DOHH2 (cell line): ENCODE measurements at regions not wholly inside any gene's neighbourhood (a gene's known extent, or its start where the extent isn't known, plus 50 kb on each side); places are given as distances from the start of the nearest gene placed in this dataset.

Experiments used
- H3F3A ChIP-seq: fragments of 200-600 bp; sonication (generic), shearing (Covaris generic); 2 replicates; pipeline ENCODE4 v1.6.0; 2016; ENCODE audit warnings: antibody characterized with exemption, mild to moderate bottlenecking; ENCODE audit not compliant: control insufficient read depth, insufficient read depth
- H3K27ac ChIP-seq: fragments of 200-600 bp; sonication (generic); 2 replicates; pipeline ENCODE4 v1.5.1; 2014; ENCODE audit warnings: low read depth, mild to moderate bottlenecking, low read length, moderate library complexity
- H3K27me3 ChIP-seq: fragments of 200-600 bp; sonication (generic); 2 replicates; pipeline ENCODE4 v1.6.1; 2014; ENCODE audit warnings: mild to moderate bottlenecking, low read length, mixed read lengths; ENCODE audit not compliant: control insufficient read depth
- H3K36me3 ChIP-seq: fragments of 200-600 bp; sonication (generic); 2 replicates; pipeline ENCODE4 v1.6.1; 2014; ENCODE audit warnings: mild to moderate bottlenecking, low read length, moderate library complexity, mixed read lengths; ENCODE audit not compliant: control insufficient read depth
- H3K4me1 ChIP-seq: fragments of 200-600 bp; sonication (generic); 2 replicates; pipeline ENCODE4 v1.6.1; 2014; ENCODE audit warnings: mild to moderate bottlenecking, low read length, mixed read lengths; ENCODE audit not compliant: control insufficient read depth
- H3K4me2 ChIP-seq: fragments of 200-600 bp; sonication (generic); 2 replicates; pipeline ENCODE4 v1.6.0; 2014; ENCODE audit warnings: mild to moderate bottlenecking, low read length, moderate library complexity
- H3K4me3 ChIP-seq: fragments of 200-600 bp; sonication (generic); 2 replicates; pipeline ENCODE4 v1.5.1; 2014; ENCODE audit warnings: mild to moderate bottlenecking, low read length, mixed read lengths
- H3K79me2 ChIP-seq: fragments of 200-600 bp; sonication (generic); 2 replicates; pipeline ENCODE4 v1.6.1; 2014; ENCODE audit warnings: mild to moderate bottlenecking, low read length, mixed read lengths; ENCODE audit not compliant: control insufficient read depth
- H3K9me2 ChIP-seq: fragments of 200-600 bp; sonication (generic); replicated peaks from 2 replicates; pipeline ENCODE4 v1.6.1; 2014; ENCODE audit warnings: mild to moderate bottlenecking, low read length, mixed read lengths; ENCODE audit not compliant: control insufficient read depth
- H3K9me3 ChIP-seq: fragments of 200-600 bp; sonication (generic); 2 replicates; pipeline ENCODE4 v1.6.1; 2014; ENCODE audit warnings: antibody characterized with exemption, low read length, mixed read lengths; ENCODE audit not compliant: control insufficient read depth, insufficient read depth
- H4K20me1 ChIP-seq: fragments of 200-600 bp; sonication (generic); 2 replicates; pipeline ENCODE4 v1.6.0; 2014; ENCODE audit warnings: low read depth, mild to moderate bottlenecking, antibody characterized with exemption, low read length, moderate library complexity; ENCODE audit not compliant: control insufficient read depth, insufficient read depth
- EZH2phosphoT487 ChIP-seq: fragments of 200-600 bp; sonication (generic); IDR thresholded peaks from 2 replicates; pipeline ENCODE4 v1.6.1; 2017; ENCODE audit warnings: borderline replicate concordance, mild to moderate bottlenecking, antibody characterized with exemption, low read length, moderate library complexity, mixed read lengths
- TF ChIP-seq, protein P1 (sequence below): fragments of 200-600 bp; sonication (generic); IDR thresholded peaks from one replicate; pipeline ENCODE4 v1.5.1; 2014; ENCODE audit warnings: antibody characterized with exemption, mild to moderate bottlenecking, low read depth, low read length; ENCODE audit not compliant: poor library complexity, severe bottlenecking

DNA sequence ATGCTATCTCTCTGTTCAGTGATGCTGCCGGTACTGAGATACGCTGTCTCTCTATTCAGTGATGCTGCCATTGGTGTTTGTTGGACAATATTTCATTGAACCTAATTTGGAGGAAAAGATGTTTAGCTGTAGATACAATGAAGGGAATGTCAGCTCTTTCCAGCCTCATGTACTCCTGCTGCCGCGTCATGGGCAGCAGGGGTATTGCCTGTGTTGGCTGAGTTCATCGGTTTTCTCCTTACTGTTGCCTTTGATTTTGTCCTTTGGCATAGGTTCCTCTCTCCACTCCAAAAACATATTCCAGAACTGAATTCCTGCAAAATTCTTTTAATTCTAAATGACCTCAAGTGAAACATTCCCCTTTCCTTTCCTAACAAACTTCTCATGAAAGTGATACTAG lies 942.6 kb downstream of the NLGN4Y start:
- H3K36me3 ChIP-seq = no peaks in the 10 kb centered on the region
- no peak overlapping the region for H3K4me2 ChIP-seq
- H3K9me2 ChIP-seq = no peaks in the 10 kb centered on the region
- H3K4me3 ChIP-seq = no peak overlapping the region
- no peaks in the 10 kb centered on the region for H3K9me3 ChIP-seq
- H3K27ac ChIP-seq = no peak overlapping the region
- H4K20me1 ChIP-seq = no peaks in the 10 kb centered on the region
- no peak for TF ChIP-seq EZH2phosphoT487
- TF ChIP-seq, protein P1, sequence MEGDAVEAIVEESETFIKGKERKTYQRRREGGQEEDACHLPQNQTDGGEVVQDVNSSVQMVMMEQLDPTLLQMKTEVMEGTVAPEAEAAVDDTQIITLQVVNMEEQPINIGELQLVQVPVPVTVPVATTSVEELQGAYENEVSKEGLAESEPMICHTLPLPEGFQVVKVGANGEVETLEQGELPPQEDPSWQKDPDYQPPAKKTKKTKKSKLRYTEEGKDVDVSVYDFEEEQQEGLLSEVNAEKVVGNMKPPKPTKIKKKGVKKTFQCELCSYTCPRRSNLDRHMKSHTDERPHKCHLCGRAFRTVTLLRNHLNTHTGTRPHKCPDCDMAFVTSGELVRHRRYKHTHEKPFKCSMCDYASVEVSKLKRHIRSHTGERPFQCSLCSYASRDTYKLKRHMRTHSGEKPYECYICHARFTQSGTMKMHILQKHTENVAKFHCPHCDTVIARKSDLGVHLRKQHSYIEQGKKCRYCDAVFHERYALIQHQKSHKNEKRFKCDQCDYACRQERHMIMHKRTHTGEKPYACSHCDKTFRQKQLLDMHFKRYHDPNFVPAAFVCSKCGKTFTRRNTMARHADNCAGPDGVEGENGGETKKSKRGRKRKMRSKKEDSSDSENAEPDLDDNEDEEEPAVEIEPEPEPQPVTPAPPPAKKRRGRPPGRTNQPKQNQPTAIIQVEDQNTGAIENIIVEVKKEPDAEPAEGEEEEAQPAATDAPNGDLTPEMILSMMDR = no peak
- H3K4me1 ChIP-seq = no peaks in the 10 kb centered on the region
- no peaks in the 10 kb centered on the region for H3K27me3 ChIP-seq
- H3F3A ChIP-seq = no peaks in the 10 kb centered on the region
- H3K79me2 ChIP-seq = no peaks in the 10 kb centered on the region

DNA sequence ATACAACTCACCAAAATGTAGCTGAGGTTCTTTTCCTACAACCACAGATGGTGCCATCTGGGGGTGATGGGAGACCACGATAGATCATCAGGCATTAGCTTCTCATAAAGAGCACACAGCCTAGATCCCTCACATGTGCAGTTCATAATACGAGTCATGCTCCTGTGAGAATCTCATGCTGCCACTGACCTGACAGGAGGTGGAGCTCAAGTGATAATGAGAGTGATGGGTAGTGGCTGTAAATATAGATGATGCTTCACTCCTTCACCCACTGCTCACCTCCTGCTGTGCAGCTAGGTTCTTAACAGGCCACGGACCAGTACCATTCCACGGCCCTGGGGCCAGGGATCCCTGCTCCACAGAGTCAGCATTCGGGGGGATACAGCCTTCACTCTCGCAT lies 943.8 kb downstream of the NLGN4Y start:
- Histone ChIP-seq H3K9me3 (no peaks in the 10 kb centered on the region), H3K79me2 (no peaks in the 10 kb centered on the region), H3K27ac (no peak overlapping the region), H4K20me1 (no peaks in the 10 kb centered on the region), H3K9me2 (no peaks in the 10 kb centered on the region), H3K4me3 (no peak overlapping the region), H3K4me1 (no peaks in the 10 kb centered on the region), H3K4me2 (no peak overlapping the region), H3F3A (no peaks in the 10 kb centered on the region), H3K36me3 (no peaks in the 10 kb centered on the region), H3K27me3 (no peaks in the 10 kb centered on the region)
- TF ChIP-seq, protein P1 = no peak
- no peak for TF ChIP-seq EZH2phosphoT487

DNA sequence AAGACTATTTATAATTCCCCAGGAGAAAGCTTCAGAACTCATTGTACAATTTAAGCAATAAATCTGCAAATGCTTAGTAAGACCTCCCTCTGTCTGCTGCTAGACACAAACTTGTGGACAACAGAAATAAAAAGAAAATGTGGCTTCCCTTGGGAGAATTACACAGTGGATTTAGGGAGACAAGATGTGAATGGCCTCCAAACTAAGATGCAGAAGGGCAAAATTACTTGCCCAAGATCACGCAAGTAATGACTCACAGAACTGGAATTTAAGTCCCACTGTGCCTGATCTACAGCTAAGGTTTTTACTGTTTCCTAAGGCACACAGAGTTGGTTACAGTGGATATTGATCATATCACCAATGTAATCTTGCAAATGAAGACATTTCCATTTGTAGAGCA lies 947.0 kb downstream of the NLGN4Y start:
- Histone ChIP-seq H3F3A (no peaks in the 10 kb centered on the region), H3K79me2 (no peaks in the 10 kb centered on the region), H3K36me3 (no peaks in the 10 kb centered on the region)

More for the DNA sequence above, 947.0 kb downstream of the NLGN4Y start:
- H3K4me3 ChIP-seq = no peak overlapping the region
- no peaks in the 10 kb centered on the region for H3K4me1 ChIP-seq
- H3K9me3 ChIP-seq = no peaks in the 10 kb centered on the region
- H3K9me2 ChIP-seq = no peaks in the 10 kb centered on the region
- H3K4me2 ChIP-seq = no peak overlapping the region
- H3K27me3 ChIP-seq = no peaks in the 10 kb centered on the region
- H3K27ac ChIP-seq = no peak overlapping the region
- H4K20me1 ChIP-seq = no peaks in the 10 kb centered on the region
- TF ChIP-seq, protein P1 = no peak
- TF ChIP-seq EZH2phosphoT487 = no peak
